ENCODE measurements at regions not wholly inside any gene's neighbourhood (a gene's known extent, or its start where the extent isn't known, plus 50 kb on each side); places are given as distances from the start of the nearest gene placed in this dataset.
"Not testable (repeated sequence)": the region's sequence is repeated elsewhere in the genome, so short reads cannot be mapped to it uniquely, and the experiment has no call there.

GRCh38 chr4:103499094-103499493, 220.7 kb downstream of the TACR3 start:
- DNase-seq (ENCODE audit: low spot score in 2 of 2): no peak
- H3K9me3 ChIP-seq: no peaks in the 10 kb centered on the region
- H3K4me3 ChIP-seq: no peak overlapping the region
- in situ Hi-C loops (cut with MboI; ENCODE audit: low sequenced_read_pairs): no loop called here
- H3K36me3 ChIP-seq (replicated peaks): no peaks in the 10 kb centered on the region
- no peaks in the 10 kb centered on the region for H3K27me3 ChIP-seq (ENCODE audit: low read depth)
- no peaks in the 10 kb centered on the region for H3K4me1 ChIP-seq

GRCh38 chr4:103498161-103499070, 221.4 kb downstream of the TACR3 start:
- in situ Hi-C loops (cut with MboI; ENCODE audit: low sequenced_read_pairs): no loop called here
- DNase-seq (ENCODE audit: low spot score in 2 of 2): no peak
- H3K9me3 ChIP-seq: no peaks in the 10 kb centered on the region
- H3K4me3 ChIP-seq: no peak overlapping the region
- H3K36me3 ChIP-seq (replicated peaks): no peaks in the 10 kb centered on the region
- H3K4me1 ChIP-seq: no peaks in the 10 kb centered on the region
- no peaks in the 10 kb centered on the region for H3K27me3 ChIP-seq (ENCODE audit: low read depth)

- in situ Hi-C loops (cut with MboI; ENCODE audit: low sequenced_read_pairs): no loop called here
- Histone ChIP-seq H3K9me3 (no peaks in the 10 kb centered on the region), H3K36me3 (replicated peaks) (no peaks in the 10 kb centered on the region), H3K27me3 (ENCODE audit: low read depth) (no peaks in the 10 kb centered on the region), H3K4me3 (no peak overlapping the region), H3K4me1 (no peaks in the 10 kb centered on the region)
- DNase-seq (ENCODE audit: low spot score in 2 of 2): no peak
Observed at GRCh38 chr4:103497692-103498091, 222.1 kb downstream of the TACR3 start.

- Histone ChIP-seq H3K36me3 (replicated peaks) (no peaks in the 10 kb centered on the region), H3K9me3 (no peaks in the 10 kb centered on the region), H3K27me3 (ENCODE audit: low read depth) (no peaks in the 10 kb centered on the region), H3K4me3 (no peak overlapping the region), H3K4me1 (no peaks in the 10 kb centered on the region)
- DNase-seq (ENCODE audit: low spot score in 2 of 2): no peak
- in situ Hi-C loops (cut with MboI; ENCODE audit: low sequenced_read_pairs): no loop called here
Observed at GRCh38 chr4:103496800-103497199, 223.0 kb downstream of the TACR3 start.

- DNase-seq (ENCODE audit: low spot score in 2 of 2): no peak
- H3K4me1 ChIP-seq: no peaks in the 10 kb centered on the region
- H3K9me3 ChIP-seq: no peaks in the 10 kb centered on the region
- H3K4me3 ChIP-seq: no peak overlapping the region
- in situ Hi-C loops (cut with MboI; ENCODE audit: low sequenced_read_pairs): no loop called here
- H3K27me3 ChIP-seq (ENCODE audit: low read depth): no peaks in the 10 kb centered on the region
- H3K36me3 ChIP-seq (replicated peaks): no peaks in the 10 kb centered on the region
Observed at GRCh38 chr4:103493450-103494159, 226.2 kb downstream of the TACR3 start.

GRCh38 chr4:103485296-103485695, 234.5 kb downstream of the TACR3 start:
- H3K4me1 ChIP-seq; H3K36me3 ChIP-seq (replicated peaks); DNase-seq (ENCODE audit: low spot score in 2 of 2); H3K27me3 ChIP-seq (ENCODE audit: low read depth); H3K9me3 ChIP-seq; in situ Hi-C loops (cut with MboI; ENCODE audit: low sequenced_read_pairs); H3K4me3 ChIP-seq: not testable (repeated sequence)

- Histone ChIP-seq H3K36me3 (replicated peaks) (no peaks in the 10 kb centered on the region), H3K9me3 (no peaks in the 10 kb centered on the region), H3K27me3 (ENCODE audit: low read depth) (no peaks in the 10 kb centered on the region), H3K4me1 (no peaks in the 10 kb centered on the region), H3K4me3 (no peak overlapping the region)
- in situ Hi-C loops (cut with MboI; ENCODE audit: low sequenced_read_pairs): no loop called here
- DNase-seq (ENCODE audit: low spot score in 2 of 2): no peak
Observed at GRCh38 chr4:103484521-103484920, 235.3 kb downstream of the TACR3 start.

GRCh38 chr4:103482893-103483292, 236.9 kb downstream of the TACR3 start:
- in situ Hi-C loops (cut with MboI; ENCODE audit: low sequenced_read_pairs): no loop called here
- Histone ChIP-seq H3K36me3 (replicated peaks) (no peaks in the 10 kb centered on the region), H3K9me3 (no peaks in the 10 kb centered on the region), H3K4me1 (no peaks in the 10 kb centered on the region), H3K27me3 (ENCODE audit: low read depth) (no peaks in the 10 kb centered on the region), H3K4me3 (no peak overlapping the region)
- DNase-seq (ENCODE audit: low spot score in 2 of 2): no peak

GRCh38 chr4:103482471-103482870, 237.3 kb downstream of the TACR3 start:
- Histone ChIP-seq H3K9me3 (no peaks in the 10 kb centered on the region), H3K27me3 (ENCODE audit: low read depth) (no peaks in the 10 kb centered on the region), H3K4me1 (no peaks in the 10 kb centered on the region), H3K4me3 (no peak overlapping the region), H3K36me3 (replicated peaks) (no peaks in the 10 kb centered on the region)
- no peak for DNase-seq (ENCODE audit: low spot score in 2 of 2)
- in situ Hi-C loops (cut with MboI; ENCODE audit: low sequenced_read_pairs): no loop called here

- in situ Hi-C loops (cut with MboI; ENCODE audit: low sequenced_read_pairs): no loop called here
- DNase-seq (ENCODE audit: low spot score in 2 of 2): no peak
- H3K36me3 ChIP-seq (replicated peaks): no peaks in the 10 kb centered on the region
- H3K27me3 ChIP-seq (ENCODE audit: low read depth): no peaks in the 10 kb centered on the region
- no peak overlapping the region for H3K4me3 ChIP-seq
- H3K4me1 ChIP-seq: no peaks in the 10 kb centered on the region
- H3K9me3 ChIP-seq: no peaks in the 10 kb centered on the region
Observed at GRCh38 chr4:103478734-103479133, 241.1 kb downstream of the TACR3 start.

GRCh38 chr4:103478210-103478609, 241.6 kb downstream of the TACR3 start:
- Histone ChIP-seq H3K4me3 (no peak overlapping the region), H3K4me1 (no peaks in the 10 kb centered on the region), H3K27me3 (ENCODE audit: low read depth) (no peaks in the 10 kb centered on the region), H3K36me3 (replicated peaks) (no peaks in the 10 kb centered on the region), H3K9me3 (no peaks in the 10 kb centered on the region)
- no peak for DNase-seq (ENCODE audit: low spot score in 2 of 2)
- in situ Hi-C loops (cut with MboI; ENCODE audit: low sequenced_read_pairs): no loop called here

GRCh38 chr4:103457566-103457965, 259.4 kb upstream of the CENPE start:
- DNase-seq (ENCODE audit: low spot score in 2 of 2): no peak
- Histone ChIP-seq H3K9me3 (no peaks in the 10 kb centered on the region), H3K4me3 (no peak overlapping the region), H3K36me3 (replicated peaks) (no peaks in the 10 kb centered on the region), H3K4me1 (no peaks in the 10 kb centered on the region), H3K27me3 (ENCODE audit: low read depth) (no peaks in the 10 kb centered on the region)
- in situ Hi-C loops (cut with MboI; ENCODE audit: low sequenced_read_pairs): no loop called here

GRCh38 chr4:103451341-103451740, 253.2 kb upstream of the CENPE start:
- in situ Hi-C loops (cut with MboI; ENCODE audit: low sequenced_read_pairs): no loop called here
- no peak for DNase-seq (ENCODE audit: low spot score in 2 of 2)
- H3K4me1 ChIP-seq: no peaks in the 10 kb centered on the region
- H3K4me3 ChIP-seq: no peak overlapping the region
- H3K27me3 ChIP-seq (ENCODE audit: low read depth): no peaks in the 10 kb centered on the region
- H3K36me3 ChIP-seq (replicated peaks): no peaks in the 10 kb centered on the region
- H3K9me3 ChIP-seq: no peaks in the 10 kb centered on the region

GRCh38 chr4:103450693-103451092, 252.6 kb upstream of the CENPE start:
- no peaks in the 10 kb centered on the region for H3K9me3 ChIP-seq
- H3K36me3 ChIP-seq (replicated peaks): no peaks in the 10 kb centered on the region
- in situ Hi-C loops (cut with MboI; ENCODE audit: low sequenced_read_pairs): no loop called here
- DNase-seq (ENCODE audit: low spot score in 2 of 2): no peak
- H3K4me3 ChIP-seq: no peak overlapping the region
- no peaks in the 10 kb centered on the region for H3K27me3 ChIP-seq (ENCODE audit: low read depth)
- no peaks in the 10 kb centered on the region for H3K4me1 ChIP-seq
